HG02642 (cell line): ENCODE measurements at regions not wholly inside any gene's neighbourhood (a gene's known extent, or its start where the extent isn't known, plus 50 kb on each side); places are given as distances from the start of the nearest gene placed in this dataset.
"Not testable (repeated sequence)": the region's sequence is repeated elsewhere in the genome, so short reads cannot be mapped to it uniquely, and the experiment has no call there.

ENCODE experiments used
- ATAC-seq: cut with Tn5 transposase; IDR thresholded peaks from one replicate; pipeline ENCODE4 v1.9.1; 2021; ENCODE audit warnings: mild to moderate bottlenecking; ENCODE audit not compliant: unreplicated experiment, poor library complexity

DNA sequence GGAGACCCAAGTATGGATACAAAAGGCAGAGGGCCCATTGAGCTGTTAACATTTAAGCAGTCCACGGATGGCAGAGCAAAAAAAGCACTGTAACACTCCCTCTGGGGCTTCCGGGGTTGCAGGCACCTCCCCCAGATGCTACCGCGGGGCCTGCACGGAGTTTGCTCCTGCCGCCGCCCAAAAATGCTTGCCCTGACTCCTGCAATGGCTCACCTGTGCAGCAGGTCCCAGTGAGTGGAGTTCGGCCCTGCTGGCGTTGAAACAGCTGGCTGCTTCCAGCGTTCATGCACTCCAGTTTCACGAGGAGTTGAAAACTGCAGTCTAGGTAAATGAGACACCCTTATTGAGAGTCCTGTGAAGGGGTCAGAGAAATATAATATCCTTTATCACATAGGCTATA, 832.8 kb downstream of the NCAM2 start:
- ATAC-seq = no peak

DNA sequence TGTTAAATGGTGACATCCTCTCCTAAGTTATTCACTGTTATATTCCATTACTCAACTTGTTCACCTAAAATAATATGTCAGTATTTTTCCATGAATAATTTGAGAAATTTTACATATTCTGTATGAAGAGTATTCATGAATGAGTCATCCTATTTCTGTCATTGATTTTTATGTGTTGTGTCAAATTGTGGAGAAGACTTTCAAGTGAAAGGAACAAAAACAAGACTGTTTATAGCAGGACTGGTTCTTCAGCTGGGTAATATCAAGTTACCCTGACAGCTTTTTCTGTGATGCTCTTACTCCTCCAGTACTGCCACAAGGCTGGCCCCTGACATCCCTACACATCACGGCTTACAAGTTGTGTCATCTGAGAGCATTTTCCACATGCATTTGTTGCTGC, 847.7 kb downstream of the NCAM2 start:
- no peak for ATAC-seq

DNA sequence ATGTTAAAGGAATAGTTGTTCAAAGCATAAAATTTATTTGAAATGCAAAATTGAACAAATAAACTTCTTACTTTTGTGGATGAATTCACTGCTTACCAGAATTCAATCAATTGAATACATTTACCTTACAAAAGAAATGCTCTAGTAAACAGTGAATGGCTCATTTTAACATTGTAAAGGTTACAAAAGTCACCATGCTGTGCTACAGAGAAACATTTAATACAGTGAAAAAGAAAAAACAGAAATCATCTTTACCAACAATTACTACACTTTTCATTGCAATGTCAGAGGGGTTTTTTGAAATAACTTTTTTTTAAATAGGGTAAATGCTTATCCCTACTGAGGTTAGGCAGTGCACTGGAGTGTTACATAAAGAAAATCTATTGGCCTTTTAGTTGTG, 853.0 kb downstream of the NCAM2 start:
- ATAC-seq = no peak

GRCh38 chr21:21851657-21852056, 853.4 kb downstream of the NCAM2 start:
- ATAC-seq = no peak

- ATAC-seq = no peak
These were observed 860.5 kb downstream of the NCAM2 start for GRCh38 chr21:21858502-21859334.

DNA sequence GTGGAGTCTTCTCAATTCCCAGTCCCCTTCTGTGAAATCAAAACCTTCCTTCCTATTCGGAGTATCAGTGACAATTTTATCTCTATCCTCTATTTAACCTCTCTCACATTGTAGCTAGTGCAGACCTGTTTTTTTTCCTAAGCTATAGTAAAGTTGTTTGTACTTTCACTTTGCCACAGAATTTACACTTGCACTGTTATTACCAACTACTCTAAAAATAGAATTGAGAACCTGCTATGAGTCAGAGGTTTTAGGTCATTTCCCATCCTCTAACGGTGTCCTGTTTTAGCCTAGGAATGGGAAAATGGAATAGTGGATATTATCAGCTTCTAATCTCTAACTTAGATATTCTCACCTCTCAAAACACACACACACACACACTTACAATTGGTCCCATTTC, 862.7 kb downstream of the NCAM2 start:
- no peak for ATAC-seq

DNA sequence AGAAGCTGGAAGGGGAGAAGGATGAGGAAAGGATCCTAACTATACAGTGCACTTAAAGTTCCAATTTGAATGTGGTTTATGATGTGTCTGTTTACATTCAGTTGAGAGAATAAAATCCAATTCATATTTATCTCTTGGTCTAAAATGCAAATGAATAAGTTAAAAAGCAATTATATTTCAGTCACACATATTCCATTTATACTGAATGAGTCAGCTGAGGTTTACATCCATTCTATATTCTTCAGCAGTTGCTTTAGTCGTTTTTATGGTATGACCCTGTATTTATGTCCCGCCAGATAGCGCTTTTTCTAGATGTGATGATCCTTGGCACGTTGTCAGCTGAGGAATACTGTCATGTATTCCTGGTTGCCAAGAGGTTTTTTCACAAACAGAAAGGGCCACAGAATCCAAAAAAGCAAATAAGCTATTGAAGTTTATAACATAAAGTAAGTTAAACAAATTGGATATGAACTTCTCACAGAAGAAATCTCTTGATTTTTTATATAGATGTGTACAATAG, 866.2 kb downstream of the NCAM2 start:
- ATAC-seq = no peak

- ATAC-seq = no peak
These were observed 899.2 kb downstream of the NCAM2 start for GRCh38 chr21:21897275-21897883.

GRCh38 chr21:21898801-21899200, 900.6 kb downstream of the NCAM2 start:
- no peak for ATAC-seq

DNA sequence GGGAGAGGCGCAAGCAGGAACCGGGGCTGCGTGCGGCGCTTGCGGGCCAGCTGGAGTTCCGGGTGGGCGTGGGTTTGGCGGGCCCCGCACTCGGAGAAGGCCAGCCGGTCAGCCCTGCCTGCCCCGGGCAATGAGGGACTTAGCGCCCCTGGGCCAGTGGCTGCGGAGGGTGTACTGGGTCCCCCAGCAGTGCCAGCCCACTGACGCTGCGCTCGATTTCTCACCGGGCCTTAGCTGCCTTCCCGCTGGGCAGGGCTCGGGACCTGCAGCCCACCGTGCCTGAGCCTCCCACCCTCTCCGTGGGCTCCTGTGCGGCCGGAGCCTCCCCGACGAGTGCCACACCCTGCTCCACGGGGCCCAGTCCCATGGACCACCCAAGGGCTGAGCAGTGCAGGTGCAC, 904.2 kb downstream of the NCAM2 start:
- ATAC-seq = not testable (repeated sequence)

DNA sequence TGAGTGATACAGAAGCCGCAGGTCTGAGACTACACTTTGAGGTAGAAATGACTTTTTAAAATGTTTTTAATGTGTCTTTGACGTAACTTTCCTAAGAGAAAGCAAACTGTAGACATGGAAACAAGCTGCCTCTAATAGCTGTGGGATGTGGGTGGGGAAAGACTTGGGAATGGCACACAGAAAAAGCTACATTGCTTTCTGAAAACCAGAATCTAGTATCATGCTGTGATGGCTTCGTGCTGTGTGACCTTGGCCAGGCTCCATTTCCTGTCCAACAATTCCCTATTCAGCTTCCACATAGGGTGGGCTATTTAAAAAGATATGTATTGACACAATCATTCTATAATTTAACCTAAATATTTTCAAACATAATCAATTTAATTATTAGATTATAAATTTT, 909.1 kb downstream of the NCAM2 start:
- no peak for ATAC-seq

GRCh38 chr21:21915816-21916215, 917.6 kb downstream of the NCAM2 start:
- no peak for ATAC-seq

DNA sequence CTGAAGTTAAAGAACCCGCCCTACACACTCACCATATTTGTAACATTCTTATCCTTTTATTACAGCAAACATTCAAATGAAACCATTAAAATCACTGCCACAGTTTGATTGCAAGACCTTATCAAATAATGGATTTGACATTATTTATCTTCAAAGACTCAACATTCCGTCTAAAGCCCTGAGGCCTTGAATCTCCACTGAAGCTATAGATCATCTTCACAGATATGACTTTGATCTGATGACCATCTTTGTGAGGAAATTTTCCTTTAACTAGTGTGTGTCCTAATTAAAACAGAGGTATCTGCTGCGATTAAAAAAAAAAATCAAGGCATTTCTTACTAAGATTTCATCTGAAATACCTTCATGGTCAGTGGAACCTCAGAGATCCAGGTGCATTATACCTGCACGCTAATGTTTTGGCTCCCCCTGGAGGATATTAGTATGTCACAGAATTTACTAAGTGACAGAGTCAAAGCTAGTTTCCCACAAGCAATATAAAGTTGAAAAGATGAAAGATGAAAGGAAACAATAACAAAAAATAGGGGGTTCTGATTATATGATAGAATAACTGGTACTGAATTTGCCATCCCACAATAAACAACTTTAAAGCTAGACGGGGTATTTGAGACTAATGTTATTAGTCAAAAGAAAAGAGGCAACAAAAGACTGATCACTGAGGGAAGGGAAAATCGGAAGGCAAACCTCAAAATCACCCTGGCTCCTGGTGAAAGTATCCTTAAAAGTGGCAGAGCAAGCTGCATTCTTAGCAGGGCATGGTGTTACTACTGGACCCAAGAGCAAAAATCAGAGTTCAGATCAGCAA, 923.4 kb downstream of the NCAM2 start:
- ATAC-seq = no peak

DNA sequence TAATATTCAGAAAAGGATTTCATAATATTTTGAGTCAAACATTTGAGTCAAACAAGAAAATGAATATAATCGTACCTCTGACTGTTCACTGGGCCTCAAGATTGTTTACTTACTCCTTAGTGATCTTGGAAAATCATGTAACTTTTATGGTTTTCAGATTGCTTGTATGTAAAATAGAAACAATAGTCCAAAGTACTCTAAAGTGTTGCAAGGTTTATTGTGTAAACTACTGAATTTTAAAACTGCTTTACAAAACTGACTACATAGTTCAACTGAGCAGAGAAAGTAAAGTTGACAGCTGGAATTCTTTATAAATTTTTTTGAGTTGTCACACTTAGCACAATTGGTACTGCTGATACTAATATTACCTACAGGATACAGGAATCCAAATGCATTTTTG, 931.0 kb downstream of the NCAM2 start:
- no peak for ATAC-seq

GRCh38 chr21:21929789-21930188, 931.6 kb downstream of the NCAM2 start:
- no peak for ATAC-seq

- ATAC-seq = no peak
These were observed 954.4 kb downstream of the NCAM2 start for GRCh38 chr21:21952566-21952965.

- no peak for ATAC-seq
These were observed 957.0 kb downstream of the NCAM2 start for GRCh38 chr21:21955204-21955603.

DNA sequence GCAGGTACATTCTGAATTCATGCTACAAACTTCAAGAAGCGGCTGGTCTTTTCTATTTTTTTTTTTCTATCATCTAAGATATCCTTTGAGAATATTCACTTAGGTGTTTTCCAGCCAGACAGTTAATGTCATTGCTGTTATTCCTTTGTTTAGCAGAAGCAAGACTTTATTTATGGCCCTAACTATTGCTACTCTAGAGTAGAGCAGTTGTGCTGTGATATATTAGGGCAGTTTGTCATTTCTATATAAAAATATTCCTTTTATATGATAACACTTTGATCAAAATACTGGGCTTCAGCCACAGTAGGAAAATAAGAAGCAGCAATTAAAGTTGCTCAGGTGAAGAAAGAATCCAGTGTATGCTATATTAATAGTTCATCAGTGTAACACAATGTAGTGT, 959.3 kb downstream of the NCAM2 start:
- no peak for ATAC-seq

DNA sequence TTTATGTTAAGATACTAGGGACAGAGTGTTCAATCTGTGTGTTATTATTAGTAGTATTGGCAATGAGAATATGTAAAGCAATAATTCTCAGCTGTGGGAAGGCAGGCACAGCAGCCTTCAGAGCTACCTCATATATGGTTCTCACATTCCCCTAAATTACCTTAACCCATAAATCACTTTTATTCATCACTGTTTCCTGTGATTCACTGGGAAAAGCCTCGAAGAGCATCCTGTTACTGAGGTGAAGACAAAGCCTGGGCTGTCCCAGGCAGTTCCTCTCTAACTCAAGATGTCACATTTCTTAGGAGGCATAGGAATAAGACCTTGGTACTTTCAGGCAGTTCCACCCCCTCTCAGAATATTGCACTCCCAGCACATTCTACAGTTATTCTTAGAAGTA, 965.7 kb downstream of the NCAM2 start:
- ATAC-seq = no peak

- ATAC-seq = no peak
These were observed 970.6 kb downstream of the NCAM2 start for GRCh38 chr21:21968810-21969209.

- no peak for ATAC-seq
These were observed 971.0 kb downstream of the NCAM2 start for GRCh38 chr21:21969211-21969610.
